ENCODE measurements at regions not wholly inside any gene's neighbourhood (a gene's known extent, or its start where the extent isn't known, plus 50 kb on each side); places are given as distances from the start of the nearest gene placed in this dataset.

GRCh38 chr4:181637186-181638105, 605.8 kb upstream of the TENM3 start:
- CTCF ChIA-PET (ENCODE audit: low intra/inter-chr PET ratio, low total read pairs) = no interaction called here
- Histone ChIP-seq H3K4me2 (ENCODE audit: low read depth, low read length) (no peak overlapping the region), H3K36me3 (replicated peaks in 1 of 2; ENCODE audit: control insufficient read depth in 1 of 2, insufficient read depth in 2 of 2, low read length in 2 of 2) (no peaks in the 10 kb centered on the region), H3K9me3 (ENCODE audit: low read length) (no peaks in the 10 kb centered on the region), H3K27me3 (ENCODE audit: control insufficient read depth in 1 of 2, insufficient read depth in 2 of 2, low read length in 2 of 2) (peaks cover 0 to 3% of the 10 kb centered on the region in 2 experiments; a peak in 1 of 5 replicates), H3K9ac (ENCODE audit: insufficient read depth, low read depth, low read length) (no peak overlapping the region), H3K4me3 (replicated peaks in 1 of 3; ENCODE audit: insufficient read depth in 1 of 3, low read depth in 2 of 3, low read length in 3 of 3) (no peak overlapping the region), H3K79me2 (ENCODE audit: insufficient read depth, low read length) (no peaks in the 10 kb centered on the region), H3K4me1 (ENCODE audit: insufficient read depth, low read length) (no peaks in the 10 kb centered on the region), H4K20me1 (ENCODE audit: insufficient read depth, low read length) (no peaks in the 10 kb centered on the region), H2AFZ (ENCODE audit: low read length) (no peak overlapping the region), H3K27ac (ENCODE audit: extremely low read length, insufficient read depth, low read length) (no peak overlapping the region)
- TF ChIP-seq HNRNPK (IDR thresholded peaks at IDR 0.05; ENCODE audit: low read depth, low read length, poor library complexity, severe bottlenecking) (no peak), IKZF1 (IDR thresholded peaks at IDR 0.05) (no peak), RFX3 (CRISPR knock-in tag; IDR thresholded peaks at IDR 0.05) (no peak), NPAS2 (CRISPR knock-in tag; IDR thresholded peaks at IDR 0.05; ENCODE audit: borderline replicate concordance) (no peak), TARDBP (CRISPR knock-in tag; IDR thresholded peaks at IDR 0.05) (no peak), ZNF660 (CRISPR knock-in tag; IDR thresholded peaks at IDR 0.05; ENCODE audit: borderline replicate concordance, low read depth) (no peak)
- TF ChIP-seq, protein P1, sequence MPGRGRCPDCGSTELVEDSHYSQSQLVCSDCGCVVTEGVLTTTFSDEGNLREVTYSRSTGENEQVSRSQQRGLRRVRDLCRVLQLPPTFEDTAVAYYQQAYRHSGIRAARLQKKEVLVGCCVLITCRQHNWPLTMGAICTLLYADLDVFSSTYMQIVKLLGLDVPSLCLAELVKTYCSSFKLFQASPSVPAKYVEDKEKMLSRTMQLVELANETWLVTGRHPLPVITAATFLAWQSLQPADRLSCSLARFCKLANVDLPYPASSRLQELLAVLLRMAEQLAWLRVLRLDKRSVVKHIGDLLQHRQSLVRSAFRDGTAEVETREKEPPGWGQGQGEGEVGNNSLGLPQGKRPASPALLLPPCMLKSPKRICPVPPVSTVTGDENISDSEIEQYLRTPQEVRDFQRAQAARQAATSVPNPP (CRISPR knock-in tag; IDR thresholded peaks at IDR 0.05) = no peak
- TF ChIP-seq, protein P2, sequence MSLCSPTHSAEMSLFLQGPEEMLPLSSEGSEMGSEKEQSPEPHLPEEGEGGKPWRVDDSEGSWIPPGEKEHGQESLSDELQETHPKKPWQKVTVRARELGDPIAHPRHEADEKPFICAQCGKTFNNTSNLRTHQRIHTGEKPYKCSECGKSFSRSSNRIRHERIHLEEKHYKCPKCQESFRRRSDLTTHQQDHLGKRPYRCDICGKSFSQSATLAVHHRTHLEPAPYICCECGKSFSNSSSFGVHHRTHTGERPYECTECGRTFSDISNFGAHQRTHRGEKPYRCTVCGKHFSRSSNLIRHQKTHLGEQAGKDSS (CRISPR knock-in tag; IDR thresholded peaks at IDR 0.05; ENCODE audit: borderline replicate concordance, low read depth) = no peak
- FAIRE-seq = no peak
- intact Hi-C loops (cut with micrococcal nuclease; ENCODE audit: unreplicated experiment) (no loop called here), in situ Hi-C loops (cut with HindIII; ENCODE audit: extremely low pct_ligation_motif_present, low pct_unique_long_range_greater_than_20kb) (no loop called here)
- POLR2A ChIA-PET = no interaction called here
- BruUV-seq (replicated peaks) = no TSS peak
- ATAC-seq = no peak
- 19% methylated on average over 10 of the region's 12 CpGs for WGBS (ENCODE audit: low lambda C conversion rate)
- no peak for DNase-seq (ENCODE audit: low spot score)

Data from HepG2 (cell line).